Common myeloid progenitor, CD34-positive (primary cell): ENCODE measurements at regions not wholly inside any gene's neighbourhood (a gene's known extent, or its start where the extent isn't known, plus 50 kb on each side); places are given as distances from the start of the nearest gene placed in this dataset.

Source experiments
- CTCF ChIA-PET: fragments of 350-600 bp; sonication (Branson Sonifier 250); formaldehyde crosslinking; loops from one replicate; lab custom pipeline; 2021; ENCODE audit warnings: antibody characterized with exemption; lab: Charles Lee
- POLR2A ChIA-PET: fragments of 350-600 bp; sonication (Branson Sonifier 250); formaldehyde crosslinking; loops from one replicate; lab custom pipeline; 2021; ENCODE audit warnings: antibody characterized with exemption; lab: Charles Lee
- DNase-seq, 3 donors: peaks; one replicate each; pipeline versions ENCODE4 v3.0.0 to v3.0.0-alpha.2; 2013
- H3K27ac ChIP-seq, 2 experiments: 1 replicate in 1 of 2; 2 replicates in 1 of 2; pipeline ENCODE4 v1.7.0; 2013; ENCODE audit warnings: inconsistent platforms in 2 of 2, low read length in 2 of 2, mild to moderate bottlenecking in 2 of 2, low read depth in 1 of 2, moderate library complexity in 1 of 2; ENCODE audit not compliant: severe bottlenecking in 2 of 2, insufficient read depth in 1 of 2, poor library complexity in 1 of 2
- H3K27me3 ChIP-seq, 5 experiments: replicated peaks in 2 of 5; 1 replicate in 3 of 5; 2 replicates in 2 of 5; pipeline versions ENCODE4 v1.6.1 to v1.7.0; 2013; ENCODE audit warnings: low read length in 4 of 5, mild to moderate bottlenecking in 2 of 5, moderate library complexity in 2 of 5, inconsistent platforms in 1 of 5; ENCODE audit not compliant: insufficient read depth in 5 of 5, control insufficient read depth in 4 of 5
- H3K36me3 ChIP-seq, 4 experiments: 1 replicate in 2 of 4; 2 replicates in 2 of 4; pipeline versions ENCODE4 v1.6.1 to v1.7.0; 2013; ENCODE audit warnings: low read length in 3 of 4, control low read depth in 1 of 4, mild to moderate bottlenecking in 1 of 4; ENCODE audit not compliant: control insufficient read depth in 4 of 4, insufficient read depth in 4 of 4
- H3K4me1 ChIP-seq, 4 experiments: 1 replicate in 3 of 4; 2 replicates in 1 of 4; pipeline versions ENCODE4 v1.6.1 to v1.7.1; 2013; ENCODE audit warnings: low read length in 3 of 4, mild to moderate bottlenecking in 3 of 4, control low read depth in 1 of 4, inconsistent platforms in 1 of 4, moderate library complexity in 1 of 4; ENCODE audit not compliant: control insufficient read depth in 4 of 4, insufficient read depth in 4 of 4; ENCODE audit errors: control extremely low read depth in 1 of 4
- H3K4me3 ChIP-seq, 7 experiments: 1 replicate in 4 of 7; 2 replicates in 3 of 7; pipeline versions ENCODE4 v1.5.1 to v1.7.0; 2013; ENCODE audit warnings: mild to moderate bottlenecking in 7 of 7, low read length in 6 of 7, moderate library complexity in 6 of 7, inconsistent platforms in 2 of 7, low read depth in 2 of 7, control low read depth in 1 of 7; ENCODE audit not compliant: insufficient read depth in 4 of 7, control insufficient read depth in 1 of 7; ENCODE audit errors: extremely low read depth in 1 of 7
- H3K9me3 ChIP-seq, 5 experiments: 1 replicate in 4 of 5; 2 replicates in 1 of 5; pipeline versions ENCODE4 v1.6.1 to v1.7.1; 2013; ENCODE audit warnings: low read length in 4 of 5, mild to moderate bottlenecking in 2 of 5, inconsistent platforms in 1 of 5, low read depth in 1 of 5, moderate library complexity in 1 of 5; ENCODE audit not compliant: control insufficient read depth in 4 of 5, insufficient read depth in 2 of 5; ENCODE audit errors: control extremely low read depth in 1 of 5
- WGBS: methylation state at CpG from one replicate; pipeline ENCODE4 v1.1.5; 2013; ENCODE audit not compliant: insufficient coverage; 5-methylcytosine and 5-hydroxymethylcytosine counted together

- Histone ChIP-seq H3K27me3 (no peaks in the 10 kb centered on the region), H3K4me1 (peaks cover 0 to 7% (median 0%) of the 10 kb centered on the region in 4 experiments), H3K9me3 (no peaks in the 10 kb centered on the region), H3K36me3 (no peaks in the 10 kb centered on the region), H3K4me3 (no peak overlapping the region), H3K27ac (no peak overlapping the region)
- 59% methylated on average over 6 of the region's 7 CpGs for WGBS
- peak in 1 of 3 donors; percentile 3 for DNase-seq
- ChIA-PET POLR2A (no interaction called here), CTCF (no interaction called here)
Observed at GRCh38 chrX:68588602-68589371, 58.7 kb upstream of the STARD8 start.

- H3K4me1 ChIP-seq = peaks cover 0 to 7% (median 0%) of the 10 kb centered on the region in 4 experiments
- POLR2A ChIA-PET = no interaction called here
- no peaks in the 10 kb centered on the region for H3K36me3 ChIP-seq
- peaks cover 0 to under 1% (median 0%) of the 10 kb centered on the region in 5 experiments for H3K9me3 ChIP-seq
- CTCF ChIA-PET = no interaction called here
- H3K27me3 ChIP-seq = no peaks in the 10 kb centered on the region
- no peak overlapping the region for H3K4me3 ChIP-seq
- no peak overlapping the region for H3K27ac ChIP-seq
- DNase-seq = no peak
Observed at GRCh38 chrX:68589372-68589753, 58.1 kb upstream of the STARD8 start.

GRCh38 chrX:68594769-68595168 is 52.7 kb upstream of the STARD8 start:
- whole genome bisulfite sequencing = 89% methylated on average over 2 of the region's 4 CpGs
- peaks cover 0 to 7% (median 0%) of the 10 kb centered on the region in 5 experiments for H3K9me3 ChIP-seq
- no peak for DNase-seq
- H3K4me1 ChIP-seq = no peaks in the 10 kb centered on the region
- H3K4me3 ChIP-seq = no peak overlapping the region
- no peaks in the 10 kb centered on the region for H3K27me3 ChIP-seq
- POLR2A ChIA-PET = no interaction called here
- H3K36me3 ChIP-seq = no peaks in the 10 kb centered on the region
- H3K27ac ChIP-seq = no peak overlapping the region
- CTCF ChIA-PET = no interaction called here

GRCh38 chrX:68596871-68597270 is 50.6 kb upstream of the STARD8 start:
- no peaks in the 10 kb centered on the region for H3K27me3 ChIP-seq
- no peaks in the 10 kb centered on the region for H3K36me3 ChIP-seq
- H3K4me3 ChIP-seq = no peak overlapping the region
- no peak for DNase-seq
- H3K4me1 ChIP-seq = no peaks in the 10 kb centered on the region
- H3K27ac ChIP-seq = no peak overlapping the region
- POLR2A ChIA-PET = no interaction called here
- 87% methylated on average over 3 of the region's 3 CpGs for WGBS
- peaks cover 0 to 8% (median 0%) of the 10 kb centered on the region in 5 experiments for H3K9me3 ChIP-seq
- CTCF ChIA-PET = no interaction called here
